GM19397 (cell line): ENCODE measurements at regions not wholly inside any gene's neighbourhood (a gene's known extent, or its start where the extent isn't known, plus 50 kb on each side); places are given as distances from the start of the nearest gene placed in this dataset.
"Not testable (repeated sequence)": the region's sequence is repeated elsewhere in the genome, so short reads cannot be mapped to it uniquely, and the experiment has no call there.

Experiments
- ATAC-seq: cut with Tn5 transposase; IDR thresholded peaks from one replicate; pipeline ENCODE4 v1.9.1; 2021; ENCODE audit warnings: mild to moderate bottlenecking, moderate library complexity; ENCODE audit not compliant: unreplicated experiment

DNA sequence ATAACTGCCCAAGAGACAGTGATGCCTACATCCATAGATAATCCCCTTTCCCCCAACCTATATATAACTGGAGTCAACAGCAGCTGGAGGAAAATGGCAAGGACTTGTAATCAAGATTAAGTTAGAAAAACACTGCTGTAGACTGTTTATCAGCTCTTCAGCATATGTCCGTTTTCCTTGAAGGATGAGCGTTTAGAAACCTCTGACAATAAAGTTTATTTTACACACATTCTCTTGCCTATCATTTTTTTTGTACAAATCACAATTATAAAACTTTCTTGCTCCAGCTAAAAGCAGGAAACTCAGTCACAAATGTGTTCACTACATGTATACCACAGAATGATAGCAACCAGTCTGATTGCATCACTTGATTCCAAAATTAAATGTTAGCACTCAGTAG is 50.8 kb downstream of the PPIAL4G start:
- not testable (repeated sequence) for ATAC-seq

DNA sequence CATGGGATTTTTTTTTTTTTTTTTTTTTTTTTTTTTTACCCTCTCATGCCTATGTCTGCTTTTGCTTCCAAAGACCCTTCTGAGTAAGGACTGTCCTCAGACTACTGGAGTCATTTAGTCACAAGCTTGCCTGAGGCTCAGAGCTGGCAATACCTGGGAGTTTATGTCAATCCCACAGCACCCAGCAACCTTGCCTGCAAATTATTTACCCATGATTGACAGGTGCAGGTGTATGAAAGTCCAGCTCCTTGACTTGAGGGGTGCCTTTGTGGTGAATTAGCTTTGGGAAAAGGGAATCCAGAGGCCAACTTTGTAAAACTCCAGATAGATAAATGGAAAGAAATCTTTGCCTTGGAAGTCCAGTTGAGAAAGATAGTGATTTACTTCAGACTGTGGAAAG is 53.2 kb downstream of the PPIAL4G start:
- not testable (repeated sequence) for ATAC-seq

DNA sequence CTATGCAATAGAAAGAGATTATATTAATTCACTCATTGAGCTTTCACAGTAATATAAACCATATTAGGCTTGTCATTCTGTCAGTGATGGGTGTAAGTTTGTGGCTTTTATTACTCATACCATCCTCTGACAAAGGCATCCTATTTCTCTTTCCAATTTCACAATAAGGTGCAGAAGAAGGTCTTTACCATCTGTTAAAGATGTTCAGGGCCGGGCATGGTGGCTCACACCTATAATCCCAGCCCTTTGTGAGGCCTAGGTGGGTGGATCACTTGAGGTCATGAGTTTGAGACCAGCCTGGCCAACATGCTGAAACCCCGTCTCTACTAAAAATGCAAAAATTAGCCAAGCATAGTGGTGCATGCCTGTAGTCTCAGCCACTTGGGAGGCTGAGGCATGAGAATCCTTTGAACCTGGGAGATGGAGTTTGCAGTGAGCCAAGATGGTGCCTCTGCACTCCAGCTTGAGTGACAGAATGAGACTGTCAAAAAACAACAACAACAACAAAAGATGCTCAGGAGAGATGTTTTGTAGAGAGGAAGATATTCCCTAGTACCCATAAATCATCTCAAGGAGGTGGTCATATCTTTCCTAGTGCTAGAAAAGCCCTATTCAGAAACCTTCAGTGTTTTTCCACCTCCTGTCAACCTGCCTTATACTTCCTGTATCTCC is 56.0 kb downstream of the PPIAL4G start:
- not testable (repeated sequence) for ATAC-seq

DNA sequence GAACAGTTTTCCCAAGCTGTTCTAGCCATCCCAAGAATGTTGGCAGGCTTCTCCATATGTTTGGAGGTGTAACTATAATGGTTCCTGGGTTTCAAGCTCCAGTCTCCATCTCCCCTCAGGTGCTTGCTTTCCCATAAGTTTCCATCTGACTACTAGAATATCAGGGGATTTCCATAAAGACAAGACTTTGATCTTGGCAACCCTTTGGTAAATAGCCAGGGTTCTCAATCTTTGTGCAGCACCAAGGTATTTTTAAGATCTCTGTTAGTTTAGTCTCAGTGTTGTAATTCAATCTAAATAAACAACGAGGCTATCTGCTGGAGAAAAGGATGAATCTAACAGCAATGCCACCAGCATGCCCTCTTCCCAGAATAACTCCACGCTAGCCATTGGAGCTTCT is 56.7 kb downstream of the PPIAL4G start:
- ATAC-seq, result not testable (repeated sequence)

DNA sequence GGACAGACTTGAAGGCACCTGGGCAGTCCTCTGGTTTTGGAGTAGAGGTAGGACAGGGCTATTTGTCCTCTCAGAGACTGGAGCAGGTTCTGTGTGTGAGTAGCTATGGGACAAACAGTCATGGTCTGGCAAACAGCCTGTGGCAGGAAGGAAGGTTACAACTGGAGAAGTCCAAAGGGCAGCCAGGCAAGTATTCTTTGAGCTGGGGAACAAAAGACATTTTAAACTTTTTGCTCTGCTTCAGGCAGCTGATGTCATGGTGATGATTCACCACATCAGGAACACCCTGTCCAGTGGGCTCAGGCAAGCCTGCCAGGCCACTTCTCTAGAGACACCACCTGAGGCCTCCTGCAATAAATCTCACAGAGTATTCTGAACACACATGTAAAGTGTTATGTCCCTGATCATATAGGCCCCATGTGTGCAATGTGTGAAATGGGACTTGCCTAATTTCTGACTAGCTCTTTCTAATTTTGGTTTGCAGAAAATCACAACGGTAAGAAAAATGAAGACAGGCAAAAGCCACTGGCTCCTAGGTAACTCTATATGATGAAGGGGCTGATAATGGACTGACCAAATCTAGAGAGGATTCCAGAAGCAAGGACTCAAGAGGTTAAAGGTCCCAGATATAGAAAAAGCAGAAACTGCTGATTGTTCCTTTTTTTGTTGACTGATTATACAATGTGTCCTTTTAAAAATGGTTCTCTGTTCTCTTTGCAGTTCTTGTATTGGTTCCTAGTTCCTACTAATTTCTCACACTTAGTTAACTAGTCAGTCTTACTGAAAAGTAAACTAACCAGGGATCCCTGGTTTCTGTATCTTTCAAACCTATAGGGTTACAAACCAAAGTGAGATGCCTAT is 58.7 kb downstream of the PPIAL4G start:
- not testable (repeated sequence) for ATAC-seq

DNA sequence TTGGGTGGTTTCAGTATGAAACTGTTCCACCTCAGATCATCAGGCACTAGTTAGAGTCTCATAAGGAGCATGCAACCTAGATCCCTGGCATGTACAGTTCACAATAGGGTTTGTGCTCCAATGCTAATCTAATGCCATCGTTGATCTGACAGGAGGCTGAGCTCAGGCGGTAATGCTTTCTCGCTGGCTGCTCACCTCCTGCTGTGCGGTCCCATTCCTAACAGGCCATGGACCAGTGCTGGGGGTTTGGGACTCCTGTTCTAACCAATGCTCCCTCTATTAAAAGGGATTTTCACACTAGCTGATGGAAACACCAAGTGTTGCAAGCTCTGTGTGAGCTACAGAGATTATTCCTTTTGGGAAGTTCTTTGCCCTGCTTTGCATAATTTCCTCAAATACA is 60.2 kb downstream of the PPIAL4G start:
- not testable (repeated sequence) for ATAC-seq

DNA sequence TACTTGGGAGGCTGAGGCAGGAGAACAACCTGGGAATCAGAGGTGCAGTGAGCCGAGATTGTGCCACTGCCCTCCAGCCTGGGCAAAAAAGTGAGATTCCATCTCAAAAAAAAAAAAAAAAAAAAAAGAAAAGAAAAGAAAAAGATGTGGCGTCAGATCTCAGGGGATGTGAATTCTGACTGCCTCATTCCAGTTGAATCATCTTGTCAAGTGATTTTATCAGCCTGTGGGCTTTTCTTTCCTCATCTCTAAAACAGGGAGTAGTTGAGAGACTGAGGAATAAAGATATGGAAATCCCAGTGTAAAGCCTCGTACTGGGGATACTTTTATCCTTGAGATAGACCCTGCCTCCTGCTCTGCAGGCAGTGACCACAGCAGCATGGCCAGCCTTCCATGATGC is 65.9 kb downstream of the PPIAL4G start:
- ATAC-seq, result not testable (repeated sequence)

DNA sequence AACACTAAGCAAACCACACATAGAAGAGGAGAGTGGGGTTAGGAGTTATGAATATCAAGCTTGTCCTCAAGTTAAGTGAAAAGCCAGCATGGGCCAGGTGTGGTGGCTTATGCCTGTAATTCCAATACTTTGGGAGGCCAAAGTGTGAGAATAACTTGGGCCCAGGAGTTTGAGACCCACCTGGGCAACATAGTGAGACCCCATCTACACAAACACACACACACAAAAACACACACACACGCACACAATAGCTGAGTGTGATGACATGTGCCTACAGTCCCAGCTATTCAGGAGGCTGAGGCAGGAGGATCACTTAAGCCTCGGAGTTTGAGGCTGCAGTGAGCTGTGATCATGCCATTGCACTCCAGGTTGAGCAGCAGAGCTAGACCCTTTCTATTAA is 69.7 kb downstream of the PPIAL4G start:
- ATAC-seq, result not testable (repeated sequence)

DNA sequence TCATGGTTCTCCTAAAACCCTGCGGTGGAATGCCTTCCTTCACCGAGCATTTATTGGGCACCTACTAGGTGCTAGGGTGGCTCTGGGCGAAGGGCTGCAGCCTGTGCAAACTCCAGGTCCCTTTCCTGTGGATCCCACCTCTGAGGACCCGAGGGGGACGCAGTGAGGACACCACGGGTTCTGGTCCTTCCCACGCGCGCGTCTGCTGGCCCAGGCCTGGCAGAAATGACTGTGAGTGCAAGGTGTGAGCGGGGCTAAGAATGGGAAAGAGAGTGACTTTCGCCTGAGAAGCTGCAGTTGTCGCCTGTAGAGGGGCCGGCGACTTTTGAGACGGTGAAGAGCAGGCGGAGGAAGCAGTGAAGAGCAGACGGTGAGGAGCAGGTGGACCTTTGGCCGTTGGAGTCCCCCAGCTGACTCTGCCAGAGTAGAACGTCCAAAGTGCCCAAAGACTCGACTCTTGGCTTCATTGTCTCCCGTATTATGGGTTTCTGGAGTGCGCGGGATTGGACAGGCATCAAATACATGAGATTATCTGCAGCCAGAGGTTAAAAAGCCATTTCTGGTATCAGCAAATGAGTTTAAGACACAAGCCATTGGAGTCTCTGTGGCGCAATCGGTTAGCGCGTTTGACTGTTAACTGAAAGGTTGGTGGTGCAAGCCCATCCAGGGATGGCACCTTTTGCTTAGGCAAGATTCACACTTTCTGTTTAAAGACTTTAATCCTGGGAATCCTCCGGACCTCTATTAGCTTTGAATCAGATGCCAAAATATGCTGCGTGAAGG is 78.1 kb downstream of the PPIAL4G start:
- ATAC-seq, result not testable (repeated sequence)

DNA sequence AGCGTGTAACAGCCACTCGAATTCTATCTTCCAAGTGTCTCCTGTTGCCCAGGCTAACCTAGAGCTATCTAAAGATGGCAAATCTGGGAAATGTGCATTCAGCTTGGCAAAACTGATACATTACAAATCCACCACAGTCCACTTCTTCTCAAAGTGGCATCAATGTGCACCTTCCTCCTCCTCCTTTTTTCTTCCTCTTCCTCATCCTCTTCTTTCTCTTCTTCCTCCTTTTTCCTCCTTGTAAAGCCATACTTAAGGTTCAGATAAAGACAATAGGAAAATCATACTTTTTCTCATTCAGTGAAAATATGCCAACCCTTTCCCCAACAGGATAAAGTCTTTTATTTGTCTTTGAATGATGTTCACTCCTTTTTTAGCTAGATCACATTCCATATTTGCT is 79.2 kb downstream of the PPIAL4G start:
- ATAC-seq, result not testable (repeated sequence)

DNA sequence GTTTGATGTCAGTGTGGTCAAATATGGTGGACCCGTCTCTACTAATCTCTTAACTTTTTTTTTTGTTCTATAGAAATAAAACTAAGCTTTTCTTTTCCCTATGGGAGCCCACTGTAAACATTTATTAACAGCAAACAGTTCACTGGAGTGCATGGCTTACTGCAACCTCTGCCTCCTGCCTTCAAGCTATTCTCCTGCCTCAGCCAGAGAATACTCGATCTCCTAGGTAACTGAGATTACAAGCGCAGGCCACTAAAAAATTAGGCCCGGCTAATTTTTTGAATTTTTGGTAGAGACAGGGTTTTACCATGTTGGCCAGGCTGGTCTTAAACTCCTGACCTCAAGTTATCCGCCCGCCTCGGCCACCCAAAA is 80.0 kb downstream of the PPIAL4G start:
- not testable (repeated sequence) for ATAC-seq

DNA sequence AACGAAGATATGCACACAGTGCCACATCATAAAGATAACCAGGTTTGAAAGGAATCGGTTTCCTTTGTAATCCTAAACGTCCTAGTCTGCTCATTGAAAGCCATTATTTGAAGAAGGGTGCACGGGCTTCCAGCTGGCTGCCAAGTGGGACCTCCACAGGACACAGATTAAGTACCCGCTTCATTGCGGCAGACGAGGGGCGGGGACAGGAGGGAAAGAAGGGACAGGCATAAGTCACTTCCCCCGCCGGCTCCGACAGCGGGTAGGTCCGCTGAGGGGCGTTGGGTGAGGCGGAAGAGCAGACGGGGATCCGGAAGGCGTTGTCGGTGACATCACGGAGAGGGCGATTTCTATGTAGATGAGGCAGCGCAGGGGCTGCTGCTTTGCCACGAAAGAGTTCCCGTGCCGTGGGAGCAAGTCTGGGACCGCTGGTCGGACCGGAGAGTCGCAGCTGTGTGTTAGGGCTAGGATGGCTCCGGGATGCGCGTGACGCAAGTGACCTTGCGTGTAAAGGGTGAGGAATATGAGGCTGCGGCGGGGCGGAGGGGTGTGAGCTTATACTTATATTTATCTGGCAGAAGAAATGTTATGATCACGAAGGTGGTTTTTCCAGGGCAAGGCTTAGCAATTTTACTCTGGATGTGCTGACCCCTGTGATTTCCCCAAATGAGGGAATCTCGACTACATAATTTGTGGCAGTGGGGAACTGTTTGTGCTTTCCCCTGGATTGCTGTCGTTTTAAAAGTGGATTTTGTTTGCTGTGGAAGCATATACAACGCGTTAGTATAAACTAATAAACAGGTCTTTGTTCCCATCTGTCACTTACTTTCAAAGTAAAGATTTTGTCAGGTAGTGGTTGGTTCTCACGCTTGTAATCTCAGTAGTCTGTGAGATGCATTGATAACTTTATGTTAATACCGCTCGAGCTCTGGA is 80.7 kb downstream of the PPIAL4G start:
- ATAC-seq, result peak; percentile 96

DNA sequence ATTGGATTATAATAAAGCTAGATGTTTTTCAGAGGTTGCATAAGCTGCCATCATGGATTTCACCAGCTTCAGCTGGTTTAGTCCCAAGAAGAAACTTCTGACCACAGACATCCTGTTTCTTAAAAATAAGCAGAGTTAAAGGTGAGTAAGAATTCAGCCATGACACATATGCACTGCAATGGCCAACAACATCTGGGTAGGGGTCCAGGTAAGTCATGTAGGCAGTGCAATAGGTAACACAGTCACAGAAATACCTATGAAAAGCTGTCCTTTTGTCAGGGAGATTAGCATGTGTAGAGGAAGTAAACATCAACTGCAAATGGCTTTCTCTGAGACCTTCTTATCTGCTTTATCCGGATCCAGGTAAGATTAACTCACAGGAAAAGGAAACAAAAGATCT is 85.6 kb downstream of the PPIAL4G start:
- not testable (repeated sequence) for ATAC-seq

DNA sequence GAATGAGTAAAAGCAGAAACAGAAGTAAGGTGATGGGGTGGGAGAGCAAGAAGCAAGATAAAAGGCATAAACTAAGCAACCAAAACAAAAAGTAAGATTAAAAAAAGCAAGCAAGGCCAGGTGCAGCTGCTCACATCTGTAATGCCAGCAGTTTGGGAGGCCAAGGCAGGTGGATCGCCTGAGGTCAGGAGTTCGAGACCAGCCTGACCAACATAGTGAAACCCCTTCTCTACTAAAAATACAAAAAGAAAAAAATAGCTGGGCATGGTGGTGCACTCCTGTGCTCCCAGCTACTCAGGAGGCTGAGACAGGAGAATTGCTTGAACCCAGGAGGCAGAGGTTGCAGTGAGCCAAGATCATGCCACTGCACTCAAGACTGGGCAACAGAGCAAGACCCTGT is 90.6 kb downstream of the PPIAL4G start:
- not testable (repeated sequence) for ATAC-seq

DNA sequence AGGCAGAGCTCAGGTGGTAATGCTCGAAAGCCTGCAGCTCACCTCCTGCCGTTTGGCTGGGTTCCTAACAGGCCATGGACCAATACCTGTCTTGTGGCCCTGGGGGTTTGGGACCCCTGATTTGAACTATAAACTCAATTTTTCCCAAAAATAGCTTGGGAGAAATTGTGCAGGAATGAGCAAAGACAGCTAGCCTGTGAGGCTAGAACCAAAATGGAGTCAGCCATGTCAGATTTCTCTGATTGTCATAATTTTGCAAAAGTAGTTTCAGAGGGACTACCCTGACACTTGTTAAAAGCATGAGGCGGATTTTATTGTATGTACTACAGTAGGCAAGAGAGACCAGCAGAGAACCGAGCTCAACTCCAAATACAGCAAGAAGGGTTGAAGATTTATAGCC is 91.8 kb downstream of the PPIAL4G start:
- ATAC-seq, result not testable (repeated sequence)

DNA sequence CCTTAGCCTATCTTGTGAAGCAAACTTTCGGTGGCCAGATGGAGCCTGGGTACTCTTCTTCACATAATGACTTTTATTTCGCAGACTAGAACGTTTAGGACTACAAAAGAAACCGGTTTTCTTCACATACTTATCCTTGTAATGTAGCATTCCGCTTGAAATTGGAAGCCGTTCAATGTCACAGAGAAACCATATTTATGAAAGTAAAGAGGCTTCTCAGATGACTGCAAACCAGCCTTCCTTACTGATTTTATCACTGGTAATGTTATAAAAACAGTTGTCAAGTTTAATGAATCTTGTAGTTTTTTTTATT is 94.1 kb downstream of the PPIAL4G start:
- no peak for ATAC-seq

DNA sequence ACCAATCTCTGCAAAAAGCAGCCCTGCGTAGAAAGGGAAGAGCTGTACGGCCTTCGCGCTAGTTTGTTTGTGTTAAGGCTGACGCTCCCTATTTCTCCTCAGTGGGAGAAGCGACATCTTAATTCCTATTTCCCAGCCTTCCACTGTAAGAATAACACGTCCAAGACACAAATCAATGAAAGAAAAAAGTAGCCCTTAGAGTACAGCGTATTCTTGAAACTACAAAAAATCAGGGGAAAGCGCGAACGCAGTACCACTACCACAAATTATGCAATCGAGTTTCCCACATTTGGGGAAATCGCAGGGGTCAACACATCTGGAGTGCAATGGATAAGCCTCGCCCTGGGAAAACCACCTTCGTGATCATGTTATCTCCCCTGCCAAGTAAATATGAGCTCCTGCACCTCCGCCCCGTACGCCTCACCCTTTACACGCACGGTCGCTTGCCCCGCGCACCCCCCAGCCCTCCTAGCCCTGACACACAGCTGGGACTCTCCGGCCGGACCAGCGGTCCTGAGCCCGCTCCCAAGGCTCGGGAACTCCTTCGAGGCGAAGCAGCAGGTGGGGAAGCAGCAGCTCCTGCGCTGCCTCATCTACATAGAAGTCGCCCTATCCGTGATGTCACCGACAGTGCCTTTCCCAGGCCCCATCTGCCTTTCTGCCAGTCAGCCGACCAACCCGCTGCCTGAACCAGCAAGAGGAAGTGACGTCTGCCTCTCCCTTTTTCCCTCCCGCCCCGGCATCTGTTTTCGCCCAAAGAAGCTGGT is 94.7 kb downstream of the PPIAL4G start:
- peak; percentile 73 for ATAC-seq

DNA sequence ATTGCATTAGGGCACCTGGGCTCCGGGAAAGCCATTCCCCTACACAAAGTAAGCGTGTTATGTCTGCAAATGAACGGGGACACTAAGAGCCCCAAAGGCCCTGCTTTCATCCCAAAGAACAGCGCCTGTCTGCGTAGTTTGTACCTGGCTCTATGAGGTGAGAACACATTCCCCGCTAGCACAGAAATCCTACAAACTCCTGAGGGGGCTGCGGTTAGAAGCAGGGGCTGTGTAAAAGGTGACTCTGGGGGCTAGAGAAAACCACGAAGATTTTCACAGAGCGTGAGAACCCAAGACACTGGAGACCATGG is 95.2 kb downstream of the PPIAL4G start:
- ATAC-seq, result not testable (repeated sequence)

DNA sequence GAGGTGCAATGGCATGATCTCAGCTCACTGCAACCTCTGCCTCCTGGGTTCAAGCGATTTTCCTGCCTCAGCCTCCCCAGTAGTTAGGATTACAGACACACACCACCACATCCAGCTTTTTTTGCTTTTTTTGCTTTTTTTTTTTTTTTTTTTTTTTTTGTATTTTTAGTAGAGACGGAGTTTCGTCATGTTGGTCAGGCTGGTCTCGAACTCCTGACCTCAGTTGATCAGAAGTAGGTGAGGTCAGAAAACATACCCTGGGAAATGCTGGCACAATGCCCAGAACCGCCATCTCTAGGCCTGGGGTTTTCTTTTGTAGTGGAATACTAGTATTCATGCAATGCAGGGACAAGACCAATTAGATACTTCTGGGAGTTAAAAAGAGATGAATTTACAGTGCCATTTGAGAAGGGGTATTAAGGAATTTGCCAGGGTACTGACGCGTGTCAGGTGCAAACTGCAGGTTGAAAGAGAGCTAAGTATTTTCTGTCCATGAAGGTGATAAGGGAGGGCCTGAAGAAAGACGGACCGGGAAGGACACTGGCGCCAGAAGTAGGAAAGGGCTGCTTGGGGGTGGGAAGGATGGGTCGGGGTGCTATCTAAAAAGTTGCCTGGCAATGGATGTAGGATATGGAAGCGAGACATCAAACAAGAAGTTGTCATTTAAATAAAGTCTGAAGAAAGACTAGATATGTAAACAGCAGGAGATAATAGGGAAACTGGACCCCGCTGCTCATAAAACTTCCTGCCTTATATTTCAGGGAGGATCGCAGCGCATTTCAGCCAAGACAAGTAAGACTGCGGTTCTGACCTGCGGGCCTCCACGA is 95.8 kb downstream of the PPIAL4G start:
- ATAC-seq, result not testable (repeated sequence)
